ENCODE measurements at regions not wholly inside any gene's neighbourhood (a gene's known extent, or its start where the extent isn't known, plus 50 kb on each side); places are given as distances from the start of the nearest gene placed in this dataset.

GRCh38 chrX:8244301-8244700, 73.2 kb upstream of the VCX2 start:
- Histone ChIP-seq H3K4me3 (no peak overlapping the region), H3K9me3 (no peaks in the 10 kb centered on the region), H3K36me3 (no peaks in the 10 kb centered on the region), H3K27me3 (no peaks in the 10 kb centered on the region), H3K4me1 (no peaks in the 10 kb centered on the region), H3K27ac (no peak overlapping the region)
- DNase-seq = no peak
- intact Hi-C loops (cut with DNase I; ENCODE audit: low total_unique reads) = no loop called here
- TF ChIP-seq CTCF (IDR thresholded peaks at IDR 0.05) (no peak), POLR2A (IDR thresholded peaks at IDR 0.05) (no peak)

GRCh38 chrX:8245411-8245810, 74.3 kb upstream of the VCX2 start:
- DNase-seq = no peak
- no peaks in the 10 kb centered on the region for H3K27me3 ChIP-seq
- no peaks in the 10 kb centered on the region for H3K9me3 ChIP-seq
- H3K4me1 ChIP-seq = no peaks in the 10 kb centered on the region
- H3K27ac ChIP-seq = no peak overlapping the region
- H3K36me3 ChIP-seq = no peaks in the 10 kb centered on the region
- no peak overlapping the region for H3K4me3 ChIP-seq
- intact Hi-C loops (cut with DNase I; ENCODE audit: low total_unique reads) = no loop called here
- no peak for TF ChIP-seq POLR2A (IDR thresholded peaks at IDR 0.05)
- TF ChIP-seq CTCF (IDR thresholded peaks at IDR 0.05) = no peak

GRCh38 chrX:8253096-8253495, 82.0 kb upstream of the VCX2 start:
- no peaks in the 10 kb centered on the region for H3K36me3 ChIP-seq
- no peaks in the 10 kb centered on the region for H3K4me1 ChIP-seq
- H3K27ac ChIP-seq = no peak overlapping the region
- H3K27me3 ChIP-seq = no peaks in the 10 kb centered on the region
- H3K4me3 ChIP-seq = no peak overlapping the region
- intact Hi-C loops (cut with DNase I; ENCODE audit: low total_unique reads) = no loop called here
- TF ChIP-seq POLR2A (IDR thresholded peaks at IDR 0.05) (no peak), CTCF (IDR thresholded peaks at IDR 0.05) (no peak)
- H3K9me3 ChIP-seq = no peaks in the 10 kb centered on the region
- DNase-seq = no peak

- H3K9me3 ChIP-seq = no peaks in the 10 kb centered on the region
- no peak overlapping the region for H3K27ac ChIP-seq
- no peak for TF ChIP-seq POLR2A (IDR thresholded peaks at IDR 0.05)
- intact Hi-C loops (cut with DNase I; ENCODE audit: low total_unique reads) = no loop called here
- H3K36me3 ChIP-seq = no peaks in the 10 kb centered on the region
- no peaks in the 10 kb centered on the region for H3K27me3 ChIP-seq
- H3K4me1 ChIP-seq = no peaks in the 10 kb centered on the region
- DNase-seq = no peak
- H3K4me3 ChIP-seq = no peak overlapping the region
These were observed 83.3 kb upstream of the VCX2 start for GRCh38 chrX:8254401-8254800.

- Histone ChIP-seq H3K36me3 (no peaks in the 10 kb centered on the region), H3K4me1 (no peaks in the 10 kb centered on the region), H3K4me3 (no peak overlapping the region), H3K27me3 (no peaks in the 10 kb centered on the region), H3K9me3 (no peaks in the 10 kb centered on the region), H3K27ac (no peak overlapping the region)
- DNase-seq = no peak
- TF ChIP-seq CTCF (IDR thresholded peaks at IDR 0.05) = no peak
- no peak for TF ChIP-seq POLR2A (IDR thresholded peaks at IDR 0.05)
- intact Hi-C loops (cut with DNase I; ENCODE audit: low total_unique reads) = no loop called here
These were observed 101.8 kb upstream of the VCX2 start for GRCh38 chrX:8272821-8273220.

- H3K4me3 ChIP-seq = no peak overlapping the region
- TF ChIP-seq POLR2A (IDR thresholded peaks at IDR 0.05) (no peak), CTCF (IDR thresholded peaks at IDR 0.05) (no peak)
- H3K36me3 ChIP-seq = no peaks in the 10 kb centered on the region
- H3K4me1 ChIP-seq = no peaks in the 10 kb centered on the region
- no peak for DNase-seq
- no peaks in the 10 kb centered on the region for H3K9me3 ChIP-seq
- no peak overlapping the region for H3K27ac ChIP-seq
- intact Hi-C loops (cut with DNase I; ENCODE audit: low total_unique reads) = no loop called here
- no peaks in the 10 kb centered on the region for H3K27me3 ChIP-seq
These were observed 102.4 kb upstream of the VCX2 start for GRCh38 chrX:8273451-8273895.
